ENCODE measurements at regions not wholly inside any gene's neighbourhood (a gene's known extent, or its start where the extent isn't known, plus 50 kb on each side); places are given as distances from the start of the nearest gene placed in this dataset.

DNA sequence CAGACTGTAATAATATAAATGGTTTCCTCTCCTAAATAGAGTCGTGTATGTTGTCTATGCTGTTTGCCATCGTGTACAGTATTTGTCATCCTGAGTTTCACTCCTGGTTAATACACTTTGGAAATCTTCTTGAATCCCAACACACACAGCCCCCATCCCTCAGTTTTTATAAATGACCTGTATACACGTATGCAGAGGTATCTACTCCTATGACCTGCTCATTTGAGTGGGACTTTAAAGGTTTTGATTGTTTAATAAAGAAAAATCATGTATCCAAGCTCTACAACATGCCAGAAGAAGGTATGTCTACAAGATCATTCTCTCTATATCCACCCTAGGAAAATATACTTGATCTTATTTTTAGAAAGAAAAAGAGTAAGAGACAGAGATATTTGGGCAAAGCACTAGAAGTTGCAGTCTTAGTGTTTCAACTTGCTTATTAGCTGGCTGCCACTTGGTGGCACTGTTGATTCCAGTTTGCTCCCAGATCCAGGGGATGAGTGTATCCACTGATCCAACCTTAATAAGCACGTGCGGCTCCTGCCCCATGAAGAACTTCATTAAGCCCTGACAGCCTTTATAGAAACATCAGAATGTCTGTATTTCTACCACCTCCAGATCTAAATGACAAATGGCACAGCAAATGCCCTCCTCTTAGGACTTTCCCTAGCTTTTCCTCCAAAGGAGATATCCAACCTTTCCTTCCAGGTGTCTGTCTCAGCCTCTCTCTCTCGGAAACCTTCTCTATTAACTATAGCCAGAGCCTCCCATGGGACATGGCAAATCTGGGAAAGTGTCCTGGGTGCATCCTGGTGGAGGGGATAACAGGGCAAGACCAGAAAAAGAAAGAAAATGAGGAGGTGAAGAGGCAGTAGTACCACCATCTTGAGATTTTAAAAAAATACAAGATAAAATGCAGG lies 181.6 kb upstream of the NEBL start:
- DNase-seq: peak; percentile 63

DNA sequence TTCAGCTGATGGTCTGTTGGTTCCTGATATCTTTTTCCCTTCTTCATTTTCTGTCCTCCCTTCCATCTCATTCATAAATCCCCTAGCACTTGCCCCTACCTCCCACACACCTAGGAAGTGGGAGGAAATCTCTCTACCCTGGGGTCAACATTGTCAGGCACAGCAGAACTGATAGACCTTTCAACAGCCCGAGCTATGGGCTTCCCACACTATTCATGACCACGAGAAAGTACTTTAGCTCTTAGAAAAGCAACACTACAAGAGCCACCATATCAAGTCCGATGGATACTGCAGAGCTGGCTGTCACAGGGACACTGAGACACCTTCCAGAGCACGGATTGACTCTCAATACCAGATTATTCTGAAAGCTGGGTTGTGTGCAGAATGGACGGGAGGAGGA lies 180.6 kb upstream of the NEBL start:
- no peak for DNase-seq

DNA sequence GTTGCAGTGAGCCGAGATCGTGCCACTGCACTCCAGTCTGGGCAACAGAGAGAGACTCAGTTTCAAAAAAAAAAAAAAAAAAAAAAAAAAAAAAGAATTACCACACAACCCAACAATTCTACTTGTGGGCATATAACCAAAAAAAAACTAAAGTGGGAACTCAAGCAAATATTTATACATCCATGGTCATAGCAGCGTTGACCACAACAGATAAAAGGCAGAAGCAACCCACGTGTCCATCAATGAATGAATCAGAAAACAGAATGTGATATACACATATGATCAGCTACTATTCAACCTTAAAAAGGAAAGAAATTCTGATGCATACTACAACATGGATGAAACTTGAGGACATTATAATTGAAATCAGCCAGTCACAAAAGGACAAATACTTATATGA lies 179.3 kb upstream of the NEBL start:
- DNase-seq: no peak

DNA sequence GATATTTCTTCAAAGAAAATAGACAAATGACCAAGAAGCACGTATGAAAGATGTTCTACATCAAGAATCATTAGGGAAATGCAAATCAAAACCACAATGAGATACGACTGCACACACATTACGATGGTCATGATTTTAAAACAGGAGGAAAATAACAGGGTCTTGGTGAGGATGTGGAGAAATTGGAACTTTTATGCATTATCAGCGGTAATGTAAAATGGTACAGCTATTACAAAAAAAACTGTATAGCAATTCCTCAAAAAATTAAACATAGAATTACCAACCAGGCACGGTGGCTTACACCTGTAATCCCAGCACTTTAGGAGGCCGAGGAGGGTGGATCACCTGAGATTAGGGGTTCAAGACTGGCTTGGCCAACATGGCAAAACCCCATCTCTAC lies 178.8 kb upstream of the NEBL start:
- no peak for DNase-seq

DNA sequence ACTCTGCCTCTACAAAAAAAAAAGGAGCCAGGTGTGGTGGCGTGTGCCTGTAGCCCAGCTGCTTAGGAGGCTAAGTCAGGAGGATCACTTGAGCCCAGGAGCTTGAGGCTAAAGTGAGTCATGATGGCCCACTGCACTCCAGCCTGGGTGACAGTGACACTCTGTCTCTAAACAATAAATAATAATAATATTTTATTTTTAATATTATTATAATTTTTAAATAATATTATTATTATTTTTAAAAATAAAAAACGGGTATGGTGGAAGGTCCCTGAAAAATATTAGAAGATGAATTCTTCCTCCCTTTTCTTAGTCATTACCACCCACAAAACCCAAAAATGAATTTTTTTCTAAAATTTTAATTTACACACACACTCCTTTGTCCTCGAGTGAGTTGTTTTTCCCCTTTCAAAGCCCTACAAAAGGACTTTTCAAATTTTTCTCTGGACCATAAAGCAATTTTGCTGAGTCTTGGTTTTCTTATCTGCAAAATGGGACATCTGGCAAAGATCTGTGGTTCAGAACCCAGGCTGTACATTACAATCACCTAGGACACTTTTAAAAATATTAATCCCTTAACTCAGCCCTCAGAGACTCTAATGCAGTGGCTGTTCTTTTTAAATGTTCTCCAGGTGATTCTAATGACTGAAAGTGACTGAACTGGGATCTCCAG lies 174.0 kb upstream of the NEBL start:
- DNase-seq: no peak

DNA sequence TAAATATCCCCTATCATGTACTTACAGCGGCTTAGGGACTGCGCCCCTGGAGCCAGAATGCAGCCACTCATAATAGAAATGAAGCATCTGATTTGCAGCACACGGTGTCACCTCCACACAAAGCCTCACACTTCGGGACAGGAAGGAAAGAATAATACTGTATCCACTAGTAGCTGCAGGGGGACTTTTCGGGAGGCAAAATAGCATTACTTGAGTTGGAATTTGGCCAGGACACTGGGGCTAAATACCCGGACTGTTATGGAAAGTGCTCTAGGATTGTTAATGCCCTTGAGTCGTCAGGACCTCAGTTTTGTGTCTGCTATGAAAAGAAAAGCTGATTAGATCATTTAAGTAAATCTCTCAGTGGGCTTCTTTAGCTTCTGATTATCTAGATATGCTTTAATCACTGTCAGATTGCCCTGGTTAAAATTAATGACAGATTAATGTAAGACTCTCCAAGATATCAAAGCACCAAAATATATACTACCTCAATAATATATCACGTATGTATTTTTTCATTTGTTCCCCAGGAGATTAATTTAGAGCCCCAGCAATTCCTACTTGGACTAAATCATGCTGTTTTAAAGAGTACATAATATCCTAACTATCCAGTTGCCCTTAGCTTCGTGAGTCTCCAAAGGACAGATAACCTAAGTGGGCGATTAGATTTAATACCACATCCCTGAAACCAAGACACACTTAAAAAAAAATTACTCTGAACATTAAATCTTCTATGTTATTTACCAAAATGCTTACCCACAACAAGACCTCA lies 173.0 kb upstream of the NEBL start:
- peak; percentile 81 for DNase-seq

DNA sequence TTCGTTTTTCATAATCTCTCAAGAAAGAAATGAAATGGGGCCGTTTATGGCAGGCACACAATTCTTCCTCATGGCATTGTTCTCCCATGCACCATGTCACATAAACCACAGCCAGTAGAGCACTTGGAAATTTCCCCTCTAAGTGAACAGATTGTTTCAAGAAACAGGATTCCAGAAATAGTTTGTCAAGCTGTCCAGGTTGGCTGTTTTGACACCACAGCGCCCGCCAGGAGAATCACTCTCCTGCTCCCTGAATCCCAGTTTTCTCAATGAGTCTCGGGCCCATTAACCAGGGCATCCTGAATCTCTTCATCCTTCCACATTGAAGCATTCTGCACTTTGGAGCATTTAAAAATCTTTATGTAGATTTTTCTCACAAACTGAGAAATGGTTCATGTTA lies 172.2 kb upstream of the NEBL start:
- DNase-seq: no peak

DNA sequence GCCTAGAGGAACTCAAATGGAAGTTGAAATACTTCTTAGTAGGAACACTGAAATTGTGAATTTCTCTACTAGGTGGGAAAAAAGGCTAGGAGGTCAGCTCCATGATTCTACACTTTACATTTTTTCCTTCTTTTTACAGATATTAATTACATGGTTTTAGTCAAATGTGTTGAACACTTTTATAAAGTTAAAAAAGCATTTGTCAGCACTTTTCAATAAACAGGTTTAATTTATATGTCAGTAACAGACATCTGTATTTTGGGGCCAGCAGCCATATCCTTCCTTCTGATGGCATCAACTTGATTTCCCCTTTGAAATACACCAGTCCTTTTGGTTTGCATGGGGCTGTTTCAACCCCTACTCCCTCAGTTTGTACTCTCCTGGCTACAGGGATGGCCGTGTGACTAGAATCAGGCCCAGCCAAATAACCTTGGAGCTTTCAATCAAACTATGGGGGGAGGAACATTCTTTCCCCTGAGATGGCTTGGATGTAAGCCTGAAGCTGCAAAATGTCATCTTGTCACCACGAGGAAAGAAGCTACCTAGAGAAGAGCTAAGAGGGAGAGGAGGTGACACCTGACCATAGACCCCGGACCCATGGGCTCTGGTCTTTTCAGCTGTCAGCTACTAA lies 171.0 kb upstream of the NEBL start:
- no peak for DNase-seq

DNA sequence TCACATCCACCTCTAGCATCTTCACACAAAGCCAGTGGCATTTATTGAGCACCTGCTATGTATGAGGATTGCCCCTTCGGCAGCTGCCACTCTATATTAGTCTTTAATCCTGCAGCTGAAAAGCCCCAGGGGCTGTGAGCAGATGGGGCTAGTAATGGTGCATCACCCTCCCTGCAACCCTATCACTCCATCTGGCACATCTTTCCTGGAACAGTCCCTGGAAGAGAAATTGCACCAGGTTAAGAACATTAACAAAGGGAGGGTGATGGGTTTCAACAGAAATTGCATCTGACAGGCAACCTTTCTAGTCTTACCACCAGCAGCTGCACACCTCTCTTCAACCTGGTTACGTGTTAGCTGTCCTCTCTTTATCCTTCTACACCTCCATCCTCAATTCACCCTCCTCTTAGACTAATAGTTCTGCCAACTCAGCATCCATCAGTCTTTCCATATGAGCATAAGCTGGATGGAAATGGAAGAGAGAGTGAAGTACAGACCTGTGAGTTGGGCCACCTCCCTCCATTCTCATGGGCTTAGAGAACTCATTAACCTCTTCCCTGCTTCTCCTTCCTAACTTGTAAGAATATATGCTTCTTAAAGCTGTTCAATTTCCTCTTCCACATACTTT lies 168.6 kb upstream of the NEBL start:
- DNase-seq: no peak

DNA sequence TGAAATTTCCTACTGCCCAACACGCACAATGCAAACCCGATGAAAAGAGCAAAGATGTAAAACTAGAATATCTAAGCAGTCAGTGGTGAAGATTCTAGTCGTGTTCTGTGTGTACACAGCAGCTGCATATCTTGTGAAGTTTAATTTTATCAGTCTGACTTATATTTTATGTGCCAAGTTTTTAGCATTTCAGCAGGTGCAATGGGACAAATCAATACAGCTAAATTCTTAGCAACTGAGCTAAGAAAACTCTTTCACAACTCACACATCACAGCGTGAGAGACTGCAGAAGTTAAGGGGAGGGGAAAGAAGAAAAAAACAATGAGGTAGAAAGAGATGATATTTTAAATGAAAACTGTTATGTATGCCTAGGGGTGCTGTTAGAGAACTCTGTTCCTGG lies 164.9 kb upstream of the NEBL start:
- DNase-seq: no peak

DNA sequence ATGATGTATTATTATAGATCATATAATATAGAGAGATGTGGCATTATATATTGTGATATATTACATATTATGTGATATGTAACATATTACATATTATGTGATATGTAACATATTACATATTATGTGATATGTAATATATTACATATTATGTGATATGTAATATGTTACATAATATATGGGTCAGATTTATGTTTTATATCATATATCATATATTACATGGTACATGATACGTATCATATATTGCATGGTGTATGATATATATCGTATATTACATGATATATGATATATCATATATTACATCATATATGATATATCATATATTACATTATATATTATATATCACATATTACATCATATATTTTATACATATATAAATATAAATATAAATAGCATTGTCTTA lies 164.1 kb upstream of the NEBL start:
- no peak for DNase-seq

DNA sequence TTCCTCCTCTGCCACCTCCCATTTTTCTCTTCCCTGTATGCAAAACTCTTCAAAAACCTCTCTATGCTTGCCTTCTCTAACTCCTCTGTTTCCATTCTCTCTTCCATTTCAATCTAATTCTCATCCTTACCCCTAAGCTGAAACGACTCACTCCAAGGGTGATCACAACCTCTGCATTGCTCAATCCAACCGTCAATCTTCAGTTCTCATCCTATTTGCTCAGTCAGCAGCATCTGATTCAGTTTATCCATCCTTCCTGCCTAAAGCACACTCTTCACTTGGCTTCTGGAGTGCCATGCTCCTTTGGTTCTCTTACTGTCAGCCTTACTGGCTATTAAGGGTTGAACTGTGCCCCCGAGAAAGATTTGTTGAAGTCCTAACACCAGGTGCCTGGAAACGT lies 163.5 kb upstream of the NEBL start:
- DNase-seq: no peak

DNA sequence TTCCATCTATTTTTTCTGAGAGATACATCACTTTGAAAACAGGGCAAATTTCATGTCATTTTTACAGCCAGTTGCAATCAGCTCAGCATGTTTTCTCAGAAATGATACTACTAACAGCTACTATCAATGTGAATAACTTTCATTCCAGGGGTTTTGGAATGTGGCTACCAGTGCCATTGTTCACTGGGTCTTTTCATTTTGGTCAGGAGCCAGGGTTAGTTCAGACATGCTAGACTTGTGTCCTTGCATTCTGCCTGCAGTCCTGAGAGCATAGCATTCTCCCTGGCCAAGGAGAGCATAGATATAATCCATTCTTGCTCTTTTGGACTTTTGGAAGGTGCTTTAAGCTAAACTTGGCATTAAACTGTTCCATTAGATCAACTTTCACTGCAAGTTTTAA lies 160.9 kb upstream of the NEBL start:
- no peak for DNase-seq

DNA sequence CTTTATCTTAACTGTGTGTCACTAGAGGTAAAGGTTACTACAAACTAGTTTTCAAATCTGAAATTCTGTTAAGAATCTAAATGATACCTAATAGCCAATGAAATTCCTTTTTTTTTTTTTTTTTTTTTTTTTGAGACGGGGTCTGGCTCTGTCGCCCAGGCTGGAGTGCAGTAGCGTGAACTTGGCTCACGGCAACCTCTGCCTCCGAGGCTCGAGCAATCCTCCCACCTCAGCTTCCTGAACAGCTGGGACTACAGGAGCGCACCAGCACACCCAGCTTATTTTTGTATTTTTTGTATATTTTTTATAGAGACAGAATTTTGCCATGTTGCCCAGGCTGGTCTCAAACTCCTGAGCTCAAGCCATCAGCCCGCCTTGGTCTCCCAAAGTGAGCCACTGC lies 160.3 kb upstream of the NEBL start:
- no peak for DNase-seq

DNA sequence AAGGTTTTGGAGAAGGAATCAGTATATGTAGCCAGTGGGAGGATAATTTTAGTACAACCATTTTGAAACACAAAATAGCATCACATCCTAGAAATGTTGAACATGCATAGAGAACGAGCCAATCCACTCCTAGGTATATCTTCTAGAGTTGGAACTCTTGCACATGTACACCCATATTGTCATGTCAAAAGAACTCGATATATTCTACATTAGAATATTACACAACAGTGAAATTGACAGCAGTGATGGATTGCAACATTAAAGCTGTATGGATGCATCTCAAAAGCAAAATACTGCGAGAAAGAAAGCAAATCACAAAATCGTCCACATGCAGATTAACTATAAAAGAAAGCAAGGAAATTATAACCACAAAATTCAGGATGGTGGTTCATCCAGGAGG lies 159.3 kb upstream of the NEBL start:
- no peak for DNase-seq

DNA sequence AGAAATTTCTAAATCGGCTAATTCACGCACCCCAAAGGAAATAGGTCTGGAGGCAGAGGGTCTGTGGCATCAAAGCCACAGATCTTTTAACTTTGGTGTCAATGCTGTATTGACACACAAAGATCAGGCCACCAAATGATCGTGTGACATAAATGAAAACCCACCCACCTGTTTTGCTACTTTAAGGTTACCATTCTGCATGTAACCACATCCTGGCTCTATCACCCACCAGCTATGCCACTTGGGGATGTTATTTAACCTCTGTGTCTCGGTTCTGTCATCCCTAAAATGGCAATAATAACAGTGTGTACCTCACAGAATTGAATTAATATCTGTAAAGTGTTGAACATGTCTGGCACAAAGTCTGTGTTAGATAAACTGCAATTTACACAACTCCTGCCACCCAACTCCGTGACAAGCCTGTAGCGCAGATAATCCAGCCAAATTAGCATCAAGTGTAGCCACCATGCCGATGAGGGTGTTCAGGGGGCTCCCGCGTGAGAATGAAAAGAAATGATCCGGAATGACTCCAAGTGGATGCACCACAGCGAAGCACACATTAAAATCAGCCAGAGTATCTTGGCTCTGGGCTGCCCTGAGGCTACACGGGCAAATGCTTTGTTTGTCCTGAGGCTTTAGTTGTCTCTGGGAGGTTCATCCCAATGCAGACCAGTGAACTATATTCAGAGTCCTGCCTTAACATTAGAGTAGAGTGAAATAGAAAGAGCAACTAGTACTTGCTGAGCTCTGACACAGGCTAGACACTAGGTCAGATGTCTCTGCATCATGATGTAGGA lies 158.4 kb upstream of the NEBL start:
- no peak for DNase-seq

DNA sequence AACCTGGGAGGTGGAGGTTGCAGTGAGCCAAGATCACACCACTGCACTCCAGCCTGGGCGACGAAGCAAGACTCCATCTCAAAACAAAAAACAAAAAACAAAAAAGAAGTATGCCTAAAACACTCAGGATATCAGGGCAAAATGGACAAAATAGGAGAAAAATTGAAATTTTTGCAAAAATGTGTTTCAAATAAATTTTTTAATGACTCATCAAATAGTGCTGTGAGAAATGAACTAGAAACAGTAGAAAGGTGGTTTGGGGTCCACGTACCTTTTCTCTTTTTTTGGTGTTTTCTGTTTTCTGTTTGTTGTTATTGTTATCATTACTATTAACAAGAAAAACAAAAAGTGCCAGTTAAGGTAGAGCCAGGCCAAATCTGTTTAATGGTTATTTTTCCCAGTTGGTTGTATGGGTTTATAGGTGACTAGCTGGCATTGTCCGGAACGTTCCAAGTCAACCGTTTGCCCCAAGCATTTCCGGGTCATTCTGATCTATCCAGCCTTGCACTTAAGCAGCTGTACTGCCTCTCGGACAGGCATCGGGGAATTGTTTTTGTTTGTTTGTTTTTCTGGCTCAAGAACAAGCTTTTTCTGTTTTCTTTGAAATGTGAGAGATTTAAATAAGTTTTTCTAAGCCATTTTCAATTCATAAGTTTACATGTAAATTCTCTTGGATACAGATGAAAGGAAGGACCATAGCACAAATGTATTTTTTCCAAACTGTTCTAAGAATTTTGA lies 157.0 kb upstream of the NEBL start:
- DNase-seq: no peak

DNA sequence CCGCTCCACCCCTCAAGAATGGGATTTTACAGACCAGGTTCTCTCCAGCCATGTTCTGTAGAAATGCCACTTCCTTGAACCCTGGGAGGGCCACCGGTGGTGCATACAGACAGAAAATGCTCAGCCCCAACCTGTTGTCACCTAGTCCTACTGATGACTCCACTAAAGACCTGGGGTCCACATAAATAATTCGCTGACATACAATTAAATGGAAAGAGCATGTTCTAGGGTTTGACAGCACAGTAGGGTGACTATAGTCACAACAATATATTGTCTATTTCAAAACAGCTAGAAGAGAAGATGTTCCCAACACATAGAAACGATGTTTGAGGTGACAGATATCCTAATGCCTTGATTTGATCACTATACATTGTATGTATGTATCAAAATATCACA lies 155.6 kb upstream of the NEBL start:
- DNase-seq: no peak

DNA sequence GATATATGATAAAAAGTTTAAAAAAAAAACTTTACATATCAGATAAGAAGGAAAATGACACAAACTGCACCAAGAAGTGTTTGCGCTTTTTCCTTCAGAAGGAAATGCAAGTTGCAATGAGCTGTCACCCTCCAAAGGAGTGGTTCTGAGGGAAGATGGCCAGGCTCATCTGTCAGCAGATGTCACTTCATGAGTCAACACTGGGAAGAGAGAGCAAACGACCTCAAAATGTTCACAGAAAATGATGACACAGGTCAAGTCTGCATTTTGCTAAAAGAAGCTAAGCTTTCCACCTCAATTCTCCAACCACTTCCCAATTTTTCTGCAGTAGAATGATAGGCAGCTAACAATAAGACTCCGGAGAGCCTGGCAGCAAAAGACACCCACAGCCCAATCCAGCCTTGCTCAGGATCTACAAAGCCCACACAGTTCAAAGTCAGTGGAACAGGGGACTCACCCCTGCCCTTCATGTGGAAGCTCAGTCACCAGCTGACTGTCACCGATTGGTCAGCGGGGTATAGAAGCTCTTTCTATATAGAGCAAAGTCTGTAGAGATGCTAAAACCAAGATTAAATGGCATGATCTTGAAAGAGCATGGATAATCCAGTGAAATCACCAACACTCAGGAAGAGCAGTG lies 155.1 kb upstream of the NEBL start:
- no peak for DNase-seq

DNA sequence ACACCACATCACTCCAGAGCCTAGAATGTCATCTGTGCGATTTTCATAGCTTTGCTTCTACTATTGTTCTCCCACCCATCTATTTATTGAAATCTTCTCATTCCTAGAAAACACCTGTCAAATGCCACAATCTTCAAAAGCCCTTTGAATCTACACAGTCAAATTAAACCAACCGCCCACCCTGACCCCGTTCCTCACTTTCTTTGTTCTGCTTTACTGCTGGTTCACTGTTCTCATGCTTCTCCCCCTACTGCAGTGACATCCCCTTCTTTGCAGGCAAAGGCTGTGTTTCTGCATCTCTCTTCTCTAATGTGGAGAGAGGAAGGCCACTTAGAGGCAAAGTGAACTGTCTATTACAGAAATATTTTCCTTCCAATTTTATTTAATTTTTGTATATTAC lies 152.4 kb upstream of the NEBL start:
- no peak for DNase-seq

DNA sequence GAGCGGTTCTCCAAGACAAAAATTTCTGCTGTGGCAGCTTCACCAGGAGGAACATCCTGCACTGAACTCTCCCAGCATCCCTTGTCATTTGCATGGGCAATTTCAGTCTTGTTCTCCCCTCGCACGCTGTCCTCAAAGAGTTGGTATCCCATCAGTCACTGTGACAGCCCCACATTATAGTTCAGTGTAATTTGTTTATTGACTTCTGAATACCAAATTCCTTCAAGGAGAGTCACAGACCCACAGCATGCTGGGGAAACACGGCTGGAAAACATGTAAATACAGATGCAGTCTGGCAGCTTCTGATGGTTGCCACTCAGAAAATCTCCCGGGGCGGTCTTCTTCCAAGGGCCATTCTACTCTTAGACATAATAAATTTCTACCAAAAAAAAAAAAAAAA lies 151.0 kb upstream of the NEBL start:
- no peak for DNase-seq
